ENCODE measurements at regions not wholly inside any gene's neighbourhood (a gene's known extent, or its start where the extent isn't known, plus 50 kb on each side); places are given as distances from the start of the nearest gene placed in this dataset.
A peak's percentile ranks its signal among the peaks of the same experiment; 100 is the strongest.

- CTCF ChIA-PET = no interaction called here
- Mint-ChIP-seq H3K27ac (ENCODE audit: low read depth, unreplicated experiment) (no peak overlapping the region), H3K27me3 (ENCODE audit: insufficient read depth, unreplicated experiment) (no peaks in the 10 kb centered on the region), H3K9me3 (ENCODE audit: unreplicated experiment) (peaks cover 36% of the 10 kb centered on the region), H3K4me1 (ENCODE audit: insufficient read depth, unreplicated experiment) (no peaks in the 10 kb centered on the region), H3K4me3 (ENCODE audit: unreplicated experiment) (no peak overlapping the region), H3K36me3 (ENCODE audit: insufficient read depth, unreplicated experiment) (no peaks in the 10 kb centered on the region)
- TF ChIP-seq, protein P1, sequence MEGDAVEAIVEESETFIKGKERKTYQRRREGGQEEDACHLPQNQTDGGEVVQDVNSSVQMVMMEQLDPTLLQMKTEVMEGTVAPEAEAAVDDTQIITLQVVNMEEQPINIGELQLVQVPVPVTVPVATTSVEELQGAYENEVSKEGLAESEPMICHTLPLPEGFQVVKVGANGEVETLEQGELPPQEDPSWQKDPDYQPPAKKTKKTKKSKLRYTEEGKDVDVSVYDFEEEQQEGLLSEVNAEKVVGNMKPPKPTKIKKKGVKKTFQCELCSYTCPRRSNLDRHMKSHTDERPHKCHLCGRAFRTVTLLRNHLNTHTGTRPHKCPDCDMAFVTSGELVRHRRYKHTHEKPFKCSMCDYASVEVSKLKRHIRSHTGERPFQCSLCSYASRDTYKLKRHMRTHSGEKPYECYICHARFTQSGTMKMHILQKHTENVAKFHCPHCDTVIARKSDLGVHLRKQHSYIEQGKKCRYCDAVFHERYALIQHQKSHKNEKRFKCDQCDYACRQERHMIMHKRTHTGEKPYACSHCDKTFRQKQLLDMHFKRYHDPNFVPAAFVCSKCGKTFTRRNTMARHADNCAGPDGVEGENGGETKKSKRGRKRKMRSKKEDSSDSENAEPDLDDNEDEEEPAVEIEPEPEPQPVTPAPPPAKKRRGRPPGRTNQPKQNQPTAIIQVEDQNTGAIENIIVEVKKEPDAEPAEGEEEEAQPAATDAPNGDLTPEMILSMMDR (IDR thresholded peaks at IDR 0.05; ENCODE audit: unreplicated experiment) = no peak
- POLR2A ChIA-PET = no interaction called here
- intact Hi-C loops (cut with micrococcal nuclease) = no loop called here
- DNase-seq (ENCODE audit: unreplicated experiment) = peak; percentile 47
- BruUV-seq (replicated peaks) = no TSS peak
Measured at GRCh38 chrX:121208563-121208962, 161.2 kb downstream of the GLUD2 start.

- CTCF ChIA-PET = no interaction called here
- Mint-ChIP-seq H3K4me1 (ENCODE audit: insufficient read depth, unreplicated experiment) (no peaks in the 10 kb centered on the region), H3K4me3 (ENCODE audit: unreplicated experiment) (no peak overlapping the region), H3K27me3 (ENCODE audit: insufficient read depth, unreplicated experiment) (no peaks in the 10 kb centered on the region), H3K27ac (ENCODE audit: low read depth, unreplicated experiment) (no peak overlapping the region), H3K9me3 (ENCODE audit: unreplicated experiment) (peaks cover 16% of the 10 kb centered on the region), H3K36me3 (ENCODE audit: insufficient read depth, unreplicated experiment) (no peaks in the 10 kb centered on the region)
- no peak for DNase-seq (ENCODE audit: unreplicated experiment)
- POLR2A ChIA-PET = no interaction called here
- BruUV-seq (replicated peaks) = no TSS peak
- TF ChIP-seq, protein P1 (IDR thresholded peaks at IDR 0.05; ENCODE audit: unreplicated experiment) = no peak
- intact Hi-C loops (cut with micrococcal nuclease) = no loop called here
Measured at GRCh38 chrX:121216641-121217374, 169.4 kb downstream of the GLUD2 start.

DNA sequence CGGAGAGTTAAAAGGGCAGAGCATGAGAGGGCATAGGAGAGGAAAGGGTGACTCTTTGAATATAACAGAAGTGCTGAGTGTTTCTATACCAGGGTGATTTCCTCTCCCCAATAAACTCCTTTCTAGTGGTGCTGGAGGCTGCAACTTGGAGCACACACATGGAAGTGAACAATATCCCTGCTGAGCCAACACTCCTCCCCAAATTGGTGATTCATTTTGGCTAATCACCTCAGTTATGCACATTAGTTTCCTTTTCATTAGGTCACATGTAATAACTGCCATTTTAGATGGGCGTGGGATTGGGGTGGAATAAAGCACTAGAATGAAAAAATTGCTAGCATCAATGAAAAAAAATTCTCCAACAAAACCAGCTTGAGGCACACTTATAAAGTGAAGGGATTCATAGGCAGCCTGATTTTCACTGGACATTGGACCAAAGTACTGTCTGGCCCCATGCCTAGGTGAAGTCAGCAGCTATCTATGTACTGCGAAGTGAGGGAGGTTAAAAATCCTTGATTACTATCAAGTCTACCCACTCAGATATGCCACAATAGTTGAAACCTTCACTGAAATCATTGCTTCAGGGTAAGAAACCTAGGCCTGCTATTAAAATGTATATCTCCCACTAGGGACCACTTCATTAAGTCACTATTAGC, 174.0 kb downstream of the GLUD2 start:
- Mint-ChIP-seq H3K27me3 (ENCODE audit: insufficient read depth, unreplicated experiment) (no peaks in the 10 kb centered on the region), H3K4me1 (ENCODE audit: insufficient read depth, unreplicated experiment) (no peaks in the 10 kb centered on the region), H3K9me3 (ENCODE audit: unreplicated experiment) (peaks cover 26% of the 10 kb centered on the region), H3K4me3 (ENCODE audit: unreplicated experiment) (no peak overlapping the region), H3K27ac (ENCODE audit: low read depth, unreplicated experiment) (no peak overlapping the region), H3K36me3 (ENCODE audit: insufficient read depth, unreplicated experiment) (no peaks in the 10 kb centered on the region)
- no peak for DNase-seq (ENCODE audit: unreplicated experiment)
- intact Hi-C loops (cut with micrococcal nuclease) = no loop called here
- ChIA-PET CTCF (no interaction called here), POLR2A (no interaction called here)
- TF ChIP-seq, protein P1 (IDR thresholded peaks at IDR 0.05; ENCODE audit: unreplicated experiment) = no peak
- no TSS peak for BruUV-seq (replicated peaks)

GRCh38 chrX:121227888-121228287, 180.5 kb downstream of the GLUD2 start:
- ChIA-PET POLR2A (interaction anchor here (1.0 kb wide), 1 partner anchor 9 kb away, joined by 3 read pairs; no protein-coding TSS in a partner anchor), CTCF (interaction anchor here (0.5 kb wide), 1 partner anchor 1072 kb away, joined by 3 read pairs; no protein-coding TSS in a partner anchor)
- intact Hi-C loops (cut with micrococcal nuclease) = no loop called here
- DNase-seq (ENCODE audit: unreplicated experiment) = no peak
- H3K36me3 Mint-ChIP-seq (ENCODE audit: insufficient read depth, unreplicated experiment) = no peaks in the 10 kb centered on the region
- H3K9me3 Mint-ChIP-seq (ENCODE audit: unreplicated experiment) = peaks cover 32% of the 10 kb centered on the region
- H3K27ac Mint-ChIP-seq (ENCODE audit: low read depth, unreplicated experiment) = no peak overlapping the region
- no peaks in the 10 kb centered on the region for H3K4me1 Mint-ChIP-seq (ENCODE audit: insufficient read depth, unreplicated experiment)
- TF ChIP-seq, protein P1 (IDR thresholded peaks at IDR 0.05; ENCODE audit: unreplicated experiment) = no peak
- H3K4me3 Mint-ChIP-seq (ENCODE audit: unreplicated experiment) = no peak overlapping the region
- no TSS peak for BruUV-seq (replicated peaks)
- no peaks in the 10 kb centered on the region for H3K27me3 Mint-ChIP-seq (ENCODE audit: insufficient read depth, unreplicated experiment)
